HEK293 (cell line): ENCODE measurements at regions not wholly inside any gene's neighbourhood (a gene's known extent, or its start where the extent isn't known, plus 50 kb on each side); places are given as distances from the start of the nearest gene placed in this dataset.

Experiments used
- CTCF ChIA-PET: fragments of 350-600 bp; formaldehyde crosslinking; extraction: SDS; loops from one replicate; lab custom pipeline; 2021; ENCODE audit warnings: antibody characterized with exemption; lab: Yijun Ruan, JAX
- POLR2A ChIA-PET: fragments of 300-600 bp; formaldehyde crosslinking; extraction: SDS; loops from one replicate; lab custom pipeline; 2020; ENCODE audit warnings: antibody characterized with exemption, inconsistent platforms; lab: Yijun Ruan, JAX
- H3K27ac ChIP-seq: fragments of 200-500 bp; sonication (Bioruptor generic); 2 replicates; pipeline ENCODE4 v1.5.1; 2014; ENCODE audit warnings: low read depth, low read length, control low read depth, inconsistent platforms; ENCODE audit errors: extremely low read depth
- H3K36me3 ChIP-seq, 2 experiments: fragments of 200-500 bp in 1 of 2; sonication (Bioruptor generic) in 1 of 2; 1 replicate in 1 of 2; 2 replicates in 1 of 2; pipeline ENCODE4 v1.5.1; 2014 to 2017; ENCODE audit warnings: inconsistent platforms in 2 of 2, low read length in 2 of 2; ENCODE audit not compliant: control insufficient read depth in 2 of 2, insufficient read depth in 1 of 2
- H3K4me1 ChIP-seq: fragments of 200-500 bp; sonication (Bioruptor generic); 2 replicates; pipeline ENCODE4 v1.5.1; 2014; ENCODE audit warnings: mild to moderate bottlenecking, low read length, inconsistent platforms; ENCODE audit not compliant: control insufficient read depth, insufficient read depth
- H3K4me3 ChIP-seq: 2 replicates; pipeline ENCODE4 v1.5.1; 2011; ENCODE audit warnings: low read depth, mild to moderate bottlenecking, control low read depth, low read length, moderate library complexity
- H3K9me3 ChIP-seq: fragments of 200-500 bp; sonication (Bioruptor generic); 2 replicates; pipeline ENCODE4 v1.5.1; 2014; ENCODE audit warnings: low read depth, low read length, inconsistent platforms; ENCODE audit not compliant: control insufficient read depth, insufficient read depth
- TCF7L2 ChIP-seq: IDR thresholded peaks from 2 replicates; pipeline ENCODE4 v1.6.1; 2011; ENCODE audit warnings: low read depth, mild to moderate bottlenecking, inconsistent platforms, low read length, moderate library complexity, borderline replicate concordance
- ZBTB21 ChIP-seq: fragments of 450-650 bp; formaldehyde crosslinking; IDR thresholded peaks from 2 replicates; pipeline ENCODE4 v1.5.1; 2017; ENCODE audit warnings: missing biosample characterization, missing genetic modification characterization
- ZNF140 ChIP-seq: fragments of 450-650 bp; formaldehyde crosslinking; IDR thresholded peaks from 2 replicates; pipeline ENCODE4 v1.5.1; 2016; ENCODE audit warnings: missing biosample characterization, missing genetic modification characterization
- ZNF155 ChIP-seq: fragments of 450-650 bp; formaldehyde crosslinking; IDR thresholded peaks from 2 replicates; pipeline ENCODE4 v1.5.1; 2016; ENCODE audit warnings: missing biosample characterization, missing genetic modification characterization
- ZNF266 ChIP-seq: fragments of 450-650 bp; formaldehyde crosslinking; IDR thresholded peaks from 2 replicates; pipeline ENCODE4 v1.5.1; 2016; ENCODE audit warnings: missing biosample characterization, missing genetic modification characterization, low read depth
- ZNF311 ChIP-seq: fragments of 450-650 bp; formaldehyde crosslinking; IDR thresholded peaks from 2 replicates; pipeline ENCODE4 v1.5.1; 2017; ENCODE audit warnings: missing biosample characterization, missing genetic modification characterization, borderline replicate concordance
- ZNF391 ChIP-seq: fragments of 450-650 bp; formaldehyde crosslinking; IDR thresholded peaks from 2 replicates; pipeline ENCODE4 v1.5.1; 2016; ENCODE audit warnings: low read depth, missing biosample characterization, missing genetic modification characterization, borderline replicate concordance
- ZNF404 ChIP-seq: fragments of 450-650 bp; formaldehyde crosslinking; IDR thresholded peaks from 2 replicates; pipeline ENCODE4 v1.5.1; 2017; ENCODE audit warnings: missing biosample characterization, missing genetic modification characterization
- ZNF473 ChIP-seq: fragments of 450-650 bp; formaldehyde crosslinking; IDR thresholded peaks from 2 replicates; pipeline ENCODE4 v1.5.1; 2017; ENCODE audit warnings: missing biosample characterization, missing genetic modification characterization
- ZNF707 ChIP-seq: fragments of 450-650 bp; formaldehyde crosslinking; IDR thresholded peaks from 2 replicates; pipeline ENCODE4 v1.5.1; 2016; ENCODE audit warnings: missing biosample characterization, missing genetic modification characterization
- ZNF76 ChIP-seq: fragments of 450-650 bp; formaldehyde crosslinking; IDR thresholded peaks from 2 replicates; pipeline ENCODE4; 2016; ENCODE audit warnings: low read depth, missing biosample characterization, missing genetic modification characterization, borderline replicate concordance
- ZNF785 ChIP-seq: fragments of 450-650 bp; formaldehyde crosslinking; IDR thresholded peaks from 2 replicates; pipeline ENCODE4 v1.5.1; 2016; ENCODE audit warnings: missing biosample characterization, missing genetic modification characterization
- ZXDB ChIP-seq: fragments of 450-650 bp; formaldehyde crosslinking; IDR thresholded peaks from 2 replicates; pipeline ENCODE4 v1.5.1; 2016; ENCODE audit warnings: missing biosample characterization, missing genetic modification characterization
- TF ChIP-seq, protein P1 (sequence below): fragments of 450-650 bp; formaldehyde crosslinking; IDR thresholded peaks from 2 replicates; pipeline ENCODE4 v1.5.1; 2017; ENCODE audit warnings: missing biosample characterization, missing genetic modification characterization
- TF ChIP-seq, protein P2 (sequence below): fragments of 450-650 bp; formaldehyde crosslinking; IDR thresholded peaks from 2 replicates; pipeline ENCODE4 v1.5.1; 2016; ENCODE audit warnings: missing biosample characterization, missing genetic modification characterization
- TF ChIP-seq, protein P3 (sequence below): fragments of 450-650 bp; formaldehyde crosslinking; IDR thresholded peaks from 2 replicates; pipeline ENCODE4 v1.5.1; 2017; ENCODE audit warnings: missing biosample characterization, missing genetic modification characterization
- TF ChIP-seq, protein P4 (sequence below): fragments of 450-650 bp; formaldehyde crosslinking; IDR thresholded peaks from 2 replicates; pipeline ENCODE4 v1.5.1; 2017; ENCODE audit warnings: missing biosample characterization, missing genetic modification characterization
- TF ChIP-seq, protein P5 (sequence below): fragments of 450-650 bp; formaldehyde crosslinking; IDR thresholded peaks from 2 replicates; pipeline ENCODE4 v1.5.1; 2016; ENCODE audit warnings: missing biosample characterization, missing genetic modification characterization
- TF ChIP-seq, protein P6 (sequence below): fragments of 450-650 bp; formaldehyde crosslinking; IDR thresholded peaks from 2 replicates; pipeline ENCODE4 v1.5.1; 2016; ENCODE audit warnings: missing biosample characterization, missing genetic modification characterization

DNA sequence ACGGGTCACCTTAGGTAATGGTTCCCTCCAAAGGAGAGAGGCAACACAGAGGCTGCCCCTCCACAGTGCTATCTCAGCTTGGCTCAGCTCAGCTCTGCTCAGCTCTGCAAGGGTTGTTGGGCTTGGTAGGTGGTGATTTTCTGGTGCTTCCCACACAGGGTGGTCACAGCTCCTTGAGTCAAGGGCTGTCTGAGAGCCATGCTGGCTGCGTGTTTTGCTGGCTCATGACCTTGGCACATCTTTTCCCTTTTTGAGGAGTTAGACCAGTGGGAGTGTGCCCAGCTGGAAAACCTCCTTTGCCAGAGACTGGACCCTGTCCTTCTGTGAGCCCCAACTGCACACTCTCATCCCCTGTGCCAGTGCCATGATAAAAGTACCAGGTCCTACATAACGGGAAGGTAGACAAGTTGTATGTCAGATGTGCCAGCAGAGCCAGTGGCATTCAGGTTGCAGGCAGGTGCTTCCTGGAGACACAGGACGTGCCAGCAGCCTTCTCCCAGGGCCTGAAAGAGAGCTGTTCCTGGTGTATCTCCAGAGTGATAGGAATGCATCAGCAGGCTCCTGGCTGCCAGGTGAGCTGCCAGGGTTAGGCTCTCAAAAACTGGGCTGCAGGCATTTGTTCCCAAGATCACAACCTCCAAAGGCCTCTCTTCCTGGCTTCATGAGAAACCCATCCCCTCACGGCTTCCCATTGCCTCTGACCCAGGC, 118.6 kb upstream of the CXCL14 start:
- Histone ChIP-seq H3K9me3 (no peaks in the 10 kb centered on the region), H3K27ac (no peak overlapping the region), H3K36me3 (no peaks in the 10 kb centered on the region), H3K4me1 (no peaks in the 10 kb centered on the region), H3K4me3 (no peak overlapping the region)
- TF ChIP-seq, protein P1, sequence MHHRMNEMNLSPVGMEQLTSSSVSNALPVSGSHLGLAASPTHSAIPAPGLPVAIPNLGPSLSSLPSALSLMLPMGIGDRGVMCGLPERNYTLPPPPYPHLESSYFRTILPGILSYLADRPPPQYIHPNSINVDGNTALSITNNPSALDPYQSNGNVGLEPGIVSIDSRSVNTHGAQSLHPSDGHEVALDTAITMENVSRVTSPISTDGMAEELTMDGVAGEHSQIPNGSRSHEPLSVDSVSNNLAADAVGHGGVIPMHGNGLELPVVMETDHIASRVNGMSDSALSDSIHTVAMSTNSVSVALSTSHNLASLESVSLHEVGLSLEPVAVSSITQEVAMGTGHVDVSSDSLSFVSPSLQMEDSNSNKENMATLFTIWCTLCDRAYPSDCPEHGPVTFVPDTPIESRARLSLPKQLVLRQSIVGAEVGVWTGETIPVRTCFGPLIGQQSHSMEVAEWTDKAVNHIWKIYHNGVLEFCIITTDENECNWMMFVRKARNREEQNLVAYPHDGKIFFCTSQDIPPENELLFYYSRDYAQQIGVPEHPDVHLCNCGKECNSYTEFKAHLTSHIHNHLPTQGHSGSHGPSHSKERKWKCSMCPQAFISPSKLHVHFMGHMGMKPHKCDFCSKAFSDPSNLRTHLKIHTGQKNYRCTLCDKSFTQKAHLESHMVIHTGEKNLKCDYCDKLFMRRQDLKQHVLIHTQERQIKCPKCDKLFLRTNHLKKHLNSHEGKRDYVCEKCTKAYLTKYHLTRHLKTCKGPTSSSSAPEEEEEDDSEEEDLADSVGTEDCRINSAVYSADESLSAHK (tag by site-specific recombination): no peak
- TF ChIP-seq, protein P2, sequence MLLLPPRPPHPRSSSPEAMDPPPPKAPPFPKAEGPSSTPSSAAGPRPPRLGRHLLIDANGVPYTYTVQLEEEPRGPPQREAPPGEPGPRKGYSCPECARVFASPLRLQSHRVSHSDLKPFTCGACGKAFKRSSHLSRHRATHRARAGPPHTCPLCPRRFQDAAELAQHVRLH (tag by site-specific recombination): no peak
- TF ChIP-seq ZNF391 (tag by site-specific recombination): no peak
- TF ChIP-seq ZBTB21 (tag by site-specific recombination): no peak
- no peak for TF ChIP-seq ZNF473
- TF ChIP-seq, protein P3, sequence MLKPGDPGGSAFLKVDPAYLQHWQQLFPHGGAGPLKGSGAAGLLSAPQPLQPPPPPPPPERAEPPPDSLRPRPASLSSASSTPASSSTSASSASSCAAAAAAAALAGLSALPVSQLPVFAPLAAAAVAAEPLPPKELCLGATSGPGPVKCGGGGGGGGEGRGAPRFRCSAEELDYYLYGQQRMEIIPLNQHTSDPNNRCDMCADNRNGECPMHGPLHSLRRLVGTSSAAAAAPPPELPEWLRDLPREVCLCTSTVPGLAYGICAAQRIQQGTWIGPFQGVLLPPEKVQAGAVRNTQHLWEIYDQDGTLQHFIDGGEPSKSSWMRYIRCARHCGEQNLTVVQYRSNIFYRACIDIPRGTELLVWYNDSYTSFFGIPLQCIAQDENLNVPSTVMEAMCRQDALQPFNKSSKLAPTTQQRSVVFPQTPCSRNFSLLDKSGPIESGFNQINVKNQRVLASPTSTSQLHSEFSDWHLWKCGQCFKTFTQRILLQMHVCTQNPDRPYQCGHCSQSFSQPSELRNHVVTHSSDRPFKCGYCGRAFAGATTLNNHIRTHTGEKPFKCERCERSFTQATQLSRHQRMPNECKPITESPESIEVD (tag by site-specific recombination): no peak
- no peak for TF ChIP-seq ZXDB (tag by site-specific recombination)
- no peak for TF ChIP-seq ZNF266 (tag by site-specific recombination)
- TF ChIP-seq, protein P4, sequence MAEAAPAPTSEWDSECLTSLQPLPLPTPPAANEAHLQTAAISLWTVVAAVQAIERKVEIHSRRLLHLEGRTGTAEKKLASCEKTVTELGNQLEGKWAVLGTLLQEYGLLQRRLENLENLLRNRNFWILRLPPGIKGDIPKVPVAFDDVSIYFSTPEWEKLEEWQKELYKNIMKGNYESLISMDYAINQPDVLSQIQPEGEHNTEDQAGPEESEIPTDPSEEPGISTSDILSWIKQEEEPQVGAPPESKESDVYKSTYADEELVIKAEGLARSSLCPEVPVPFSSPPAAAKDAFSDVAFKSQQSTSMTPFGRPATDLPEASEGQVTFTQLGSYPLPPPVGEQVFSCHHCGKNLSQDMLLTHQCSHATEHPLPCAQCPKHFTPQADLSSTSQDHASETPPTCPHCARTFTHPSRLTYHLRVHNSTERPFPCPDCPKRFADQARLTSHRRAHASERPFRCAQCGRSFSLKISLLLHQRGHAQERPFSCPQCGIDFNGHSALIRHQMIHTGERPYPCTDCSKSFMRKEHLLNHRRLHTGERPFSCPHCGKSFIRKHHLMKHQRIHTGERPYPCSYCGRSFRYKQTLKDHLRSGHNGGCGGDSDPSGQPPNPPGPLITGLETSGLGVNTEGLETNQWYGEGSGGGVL (tag by site-specific recombination): no peak
- no peak for TF ChIP-seq ZNF404 (tag by site-specific recombination)
- TF ChIP-seq ZNF311 (tag by site-specific recombination): no peak
- TF ChIP-seq ZNF76 (tag by site-specific recombination): no peak
- TF ChIP-seq, protein P5, sequence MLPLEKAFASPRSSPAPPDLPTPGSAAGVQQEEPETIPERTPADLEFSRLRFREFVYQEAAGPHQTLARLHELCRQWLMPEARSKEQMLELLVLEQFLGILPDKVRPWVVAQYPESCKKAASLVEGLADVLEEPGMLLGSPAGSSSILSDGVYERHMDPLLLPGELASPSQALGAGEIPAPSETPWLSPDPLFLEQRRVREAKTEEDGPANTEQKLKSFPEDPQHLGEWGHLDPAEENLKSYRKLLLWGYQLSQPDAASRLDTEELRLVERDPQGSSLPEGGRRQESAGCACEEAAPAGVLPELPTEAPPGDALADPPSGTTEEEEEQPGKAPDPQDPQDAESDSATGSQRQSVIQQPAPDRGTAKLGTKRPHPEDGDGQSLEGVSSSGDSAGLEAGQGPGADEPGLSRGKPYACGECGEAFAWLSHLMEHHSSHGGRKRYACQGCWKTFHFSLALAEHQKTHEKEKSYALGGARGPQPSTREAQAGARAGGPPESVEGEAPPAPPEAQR: no peak
- no peak for TF ChIP-seq TCF7L2
- no peak for TF ChIP-seq ZNF155 (tag by site-specific recombination)
- TF ChIP-seq, protein P6, sequence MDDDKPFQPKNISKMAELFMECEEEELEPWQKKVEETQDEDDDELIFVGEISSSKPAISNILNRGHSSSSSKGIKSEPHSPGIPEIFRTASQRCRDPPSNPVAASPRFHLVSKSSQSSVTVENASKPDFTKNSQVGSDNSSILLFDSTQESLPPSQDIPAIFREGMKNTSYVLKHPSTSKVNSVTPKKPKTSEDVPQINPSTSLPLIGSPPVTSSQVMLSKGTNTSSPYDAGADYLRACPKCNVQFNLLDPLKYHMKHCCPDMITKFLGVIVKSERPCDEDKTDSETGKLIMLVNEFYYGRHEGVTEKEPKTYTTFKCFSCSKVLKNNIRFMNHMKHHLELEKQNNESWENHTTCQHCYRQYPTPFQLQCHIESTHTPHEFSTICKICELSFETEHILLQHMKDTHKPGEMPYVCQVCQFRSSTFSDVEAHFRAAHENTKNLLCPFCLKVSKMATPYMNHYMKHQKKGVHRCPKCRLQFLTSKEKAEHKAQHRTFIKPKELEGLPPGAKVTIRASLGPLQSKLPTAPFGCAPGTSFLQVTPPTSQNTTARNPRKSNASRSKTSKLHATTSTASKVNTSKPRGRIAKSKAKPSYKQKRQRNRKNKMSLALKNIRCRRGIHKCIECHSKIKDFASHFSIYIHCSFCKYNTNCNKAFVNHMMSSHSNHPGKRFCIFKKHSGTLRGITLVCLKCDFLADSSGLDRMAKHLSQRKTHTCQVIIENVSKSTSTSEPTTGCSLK (tag by site-specific recombination): no peak
- no peak for TF ChIP-seq ZNF707
- TF ChIP-seq ZNF140: no peak
- TF ChIP-seq ZNF785: no peak
- ChIA-PET POLR2A (no interaction called here), CTCF (interaction anchor here (0.6 to 1.3 kb wide), 3 partner anchors 11 to 385 kb away, joined by 3 to 4 read pairs (median 3); no protein-coding TSS in a partner anchor)
